ENCODE measurements at regions not wholly inside any gene's neighbourhood (a gene's known extent, or its start where the extent isn't known, plus 50 kb on each side); places are given as distances from the start of the nearest gene placed in this dataset.

GRCh38 chr10:129380279-129380678, 86.8 kb upstream of the MGMT start:
- no peak for TF ChIP-seq CTCF (IDR thresholded peaks at IDR 0.05)
- no peak for TF ChIP-seq EZH2phosphoT487 (IDR thresholded peaks at IDR 0.05)
- no peak for TF ChIP-seq EZH2 (IDR thresholded peaks at IDR 0.05)
